Mesendoderm (in vitro differentiated cells): ENCODE measurements at regions not wholly inside any gene's neighbourhood (a gene's known extent, or its start where the extent isn't known, plus 50 kb on each side); places are given as distances from the start of the nearest gene placed in this dataset.

Experiments used
- DNase-seq: peaks from one replicate; pipeline ENCODE4 v3.0.0; 2013
- H2AK5ac ChIP-seq: 2 replicates; pipeline ENCODE4 v1.6.1; 2013; ENCODE audit warnings: low read length, inconsistent platforms
- H2BK120ac ChIP-seq: 2 replicates; pipeline ENCODE4 v1.6.1; 2013; ENCODE audit warnings: low read depth, mild to moderate bottlenecking, low read length, moderate library complexity, mixed read lengths
- H2BK15ac ChIP-seq: replicated peaks from 2 replicates; pipeline ENCODE4 v1.6.1; 2013; ENCODE audit warnings: low read depth, mild to moderate bottlenecking, moderate library complexity
- H2BK5ac ChIP-seq: 2 replicates; pipeline ENCODE4 v1.6.1; 2013; ENCODE audit warnings: low read length, inconsistent platforms
- H3K18ac ChIP-seq: 2 replicates; pipeline ENCODE4 v1.6.1; 2013; ENCODE audit warnings: mild to moderate bottlenecking, low read length, mixed read lengths
- H3K23ac ChIP-seq: one replicate; pipeline ENCODE4 v1.6.1; 2013; ENCODE audit warnings: low read length
- H3K27ac ChIP-seq: 2 replicates; pipeline ENCODE4 v1.5.1; 2013; ENCODE audit warnings: low read depth, mild to moderate bottlenecking, inconsistent platforms, low read length, moderate library complexity
- H3K27me3 ChIP-seq: 2 replicates; pipeline ENCODE4 v1.6.1; 2013; ENCODE audit warnings: low read length, control low read depth, mild to moderate bottlenecking, inconsistent platforms; ENCODE audit not compliant: insufficient read depth, poor library complexity
- H3K36me3 ChIP-seq: 2 replicates; pipeline ENCODE4 v1.6.1; 2013; ENCODE audit warnings: low read length, inconsistent platforms; ENCODE audit not compliant: control insufficient read depth, insufficient read depth
- H3K4ac ChIP-seq: one replicate; pipeline ENCODE4 v1.6.1; 2013; ENCODE audit warnings: low read depth, mild to moderate bottlenecking, low read length, moderate library complexity
- H3K4me1 ChIP-seq: 2 replicates; pipeline ENCODE4 v1.6.1; 2013; ENCODE audit warnings: low read depth, low read length, inconsistent platforms; ENCODE audit not compliant: control insufficient read depth
- H3K4me2 ChIP-seq: 2 replicates; pipeline ENCODE4 v1.6.1; 2013; ENCODE audit warnings: low read length
- H3K4me3 ChIP-seq: 2 replicates; pipeline ENCODE4 v1.5.1; 2013; ENCODE audit warnings: mild to moderate bottlenecking, low read length
- H3K56ac ChIP-seq: one replicate; pipeline ENCODE4 v1.6.1; 2013; ENCODE audit warnings: low read length
- H3K79me1 ChIP-seq: 2 replicates; pipeline ENCODE4 v1.6.1; 2013; ENCODE audit warnings: low read length, inconsistent platforms
- H3K79me2 ChIP-seq: 2 replicates; pipeline ENCODE4 v1.6.1; 2013; ENCODE audit warnings: mild to moderate bottlenecking, low read length; ENCODE audit not compliant: control insufficient read depth, insufficient read depth
- H3K9ac ChIP-seq: 2 replicates; pipeline ENCODE4 v1.6.1; 2013; ENCODE audit warnings: low read length, inconsistent platforms
- H4K5ac ChIP-seq: one replicate; pipeline ENCODE4 v1.6.1; 2013; ENCODE audit warnings: low read length
- H4K8ac ChIP-seq: one replicate; pipeline ENCODE4 v1.6.1; 2013; ENCODE audit warnings: low read depth, mild to moderate bottlenecking, control low read depth, low read length, moderate library complexity
- WGBS: extraction: QIAGEN DNeasy Blood & Tissue Kit; methylation state at CpG from one replicate; pipeline ENCODE4 v1.1.7; 2013; ENCODE audit warnings: low lambda C conversion rate, missing lambda C conversion rate; ENCODE audit not compliant: insufficient coverage; ENCODE audit errors: extremely low coverage; 5-methylcytosine and 5-hydroxymethylcytosine counted together

- H2BK15ac ChIP-seq = no peak overlapping the region
- no peak overlapping the region for H3K4ac ChIP-seq
- no peak overlapping the region for H3K23ac ChIP-seq
- no peaks in the 10 kb centered on the region for H3K27me3 ChIP-seq
- H3K18ac ChIP-seq = no peak overlapping the region
- H4K5ac ChIP-seq = no peak overlapping the region
- H3K56ac ChIP-seq = no peak overlapping the region
- no peak overlapping the region for H2BK5ac ChIP-seq
- no peak for DNase-seq
- peaks cover under 1% of the 10 kb centered on the region for H3K4me1 ChIP-seq
- H2AK5ac ChIP-seq = no peak overlapping the region
- H3K27ac ChIP-seq = no peak overlapping the region
- WGBS = no CpG with 5 or more reads among the region's 6 CpGs
- H3K4me2 ChIP-seq = no peak overlapping the region
- no peaks in the 10 kb centered on the region for H3K36me3 ChIP-seq
- H4K8ac ChIP-seq = no peak overlapping the region
- no peaks in the 10 kb centered on the region for H3K79me1 ChIP-seq
- no peaks in the 10 kb centered on the region for H3K79me2 ChIP-seq
- no peak overlapping the region for H3K4me3 ChIP-seq
- H2BK120ac ChIP-seq = no peak overlapping the region
- H3K9ac ChIP-seq = no peak overlapping the region
Measured at GRCh38 chr20:60748086-60748485, 504.0 kb upstream of the CDH4 start.

- H3K23ac ChIP-seq = no peak overlapping the region
- no peaks in the 10 kb centered on the region for H3K27me3 ChIP-seq
- H3K79me2 ChIP-seq = no peaks in the 10 kb centered on the region
- no peaks in the 10 kb centered on the region for H3K36me3 ChIP-seq
- H3K56ac ChIP-seq = no peak overlapping the region
- no peak overlapping the region for H2BK5ac ChIP-seq
- no peak overlapping the region for H3K4me3 ChIP-seq
- H2AK5ac ChIP-seq = no peak overlapping the region
- peaks cover 1% of the 10 kb centered on the region for H3K4me1 ChIP-seq
- no peak overlapping the region for H3K27ac ChIP-seq
- no peak overlapping the region for H3K4me2 ChIP-seq
- H3K18ac ChIP-seq = no peak overlapping the region
- H3K79me1 ChIP-seq = no peaks in the 10 kb centered on the region
- no peak overlapping the region for H2BK120ac ChIP-seq
- H3K4ac ChIP-seq = no peak overlapping the region
- H4K8ac ChIP-seq = no peak overlapping the region
- WGBS = no CpG with 5 or more reads among the region's 11 CpGs
- H3K9ac ChIP-seq = no peak overlapping the region
- DNase-seq = peak; percentile 73
- no peak overlapping the region for H4K5ac ChIP-seq
- no peak overlapping the region for H2BK15ac ChIP-seq
Measured at GRCh38 chr20:60749804-60750602, 502.1 kb upstream of the CDH4 start.

- Histone ChIP-seq H3K79me2 (no peaks in the 10 kb centered on the region), H2BK120ac (no peak overlapping the region), H2AK5ac (no peak overlapping the region), H3K4me2 (no peak overlapping the region), H3K79me1 (no peaks in the 10 kb centered on the region), H3K27ac (no peak overlapping the region), H3K23ac (no peak overlapping the region), H3K18ac (no peak overlapping the region), H3K4ac (no peak overlapping the region), H3K56ac (no peak overlapping the region), H3K36me3 (no peaks in the 10 kb centered on the region), H3K4me3 (no peak overlapping the region), H2BK5ac (no peak overlapping the region), H2BK15ac (no peak overlapping the region), H4K5ac (no peak overlapping the region), H3K4me1 (peaks cover 1% of the 10 kb centered on the region), H3K9ac (no peak overlapping the region), H4K8ac (no peak overlapping the region), H3K27me3 (no peaks in the 10 kb centered on the region)
- DNase-seq = no peak
- WGBS = no CpG with 5 or more reads among the region's 10 CpGs
Measured at GRCh38 chr20:60750909-60751308, 501.2 kb upstream of the CDH4 start.

- H3K4me1 ChIP-seq = peaks cover 1% of the 10 kb centered on the region
- no peak overlapping the region for H3K9ac ChIP-seq
- no peak overlapping the region for H3K56ac ChIP-seq
- no peak overlapping the region for H2AK5ac ChIP-seq
- no peak overlapping the region for H2BK15ac ChIP-seq
- no peak overlapping the region for H3K4me3 ChIP-seq
- H4K5ac ChIP-seq = no peak overlapping the region
- H3K18ac ChIP-seq = no peak overlapping the region
- no peak overlapping the region for H3K4ac ChIP-seq
- no peak overlapping the region for H2BK5ac ChIP-seq
- H3K79me2 ChIP-seq = no peaks in the 10 kb centered on the region
- no peak overlapping the region for H3K4me2 ChIP-seq
- H4K8ac ChIP-seq = no peak overlapping the region
- H3K27ac ChIP-seq = no peak overlapping the region
- WGBS = no CpG with 5 or more reads among the region's 7 CpGs
- H3K23ac ChIP-seq = no peak overlapping the region
- H3K27me3 ChIP-seq = no peaks in the 10 kb centered on the region
- H3K36me3 ChIP-seq = no peaks in the 10 kb centered on the region
- no peak for DNase-seq
- no peaks in the 10 kb centered on the region for H3K79me1 ChIP-seq
- no peak overlapping the region for H2BK120ac ChIP-seq
Measured at GRCh38 chr20:60751826-60752225, 500.2 kb upstream of the CDH4 start.

GRCh38 chr20:60752741-60753420 is 499.2 kb upstream of the CDH4 start:
- Histone ChIP-seq H2BK120ac (no peak overlapping the region), H3K23ac (no peak overlapping the region), H3K4ac (no peak overlapping the region), H3K27ac (no peak overlapping the region), H3K9ac (no peak overlapping the region), H3K27me3 (no peaks in the 10 kb centered on the region), H3K4me1 (peaks cover 1% of the 10 kb centered on the region), H4K5ac (no peak overlapping the region), H3K79me1 (no peaks in the 10 kb centered on the region), H2BK5ac (no peak overlapping the region), H3K36me3 (no peaks in the 10 kb centered on the region), H4K8ac (no peak overlapping the region), H2AK5ac (no peak overlapping the region), H3K4me2 (no peak overlapping the region), H3K79me2 (no peaks in the 10 kb centered on the region), H3K56ac (no peak overlapping the region), H2BK15ac (no peak overlapping the region), H3K18ac (no peak overlapping the region), H3K4me3 (no peak overlapping the region)
- WGBS = no CpG with 5 or more reads among the region's 17 CpGs
- DNase-seq = peak; percentile 67
